ENCODE measurements at regions not wholly inside any gene's neighbourhood (a gene's known extent, or its start where the extent isn't known, plus 50 kb on each side); places are given as distances from the start of the nearest gene placed in this dataset.

DNA sequence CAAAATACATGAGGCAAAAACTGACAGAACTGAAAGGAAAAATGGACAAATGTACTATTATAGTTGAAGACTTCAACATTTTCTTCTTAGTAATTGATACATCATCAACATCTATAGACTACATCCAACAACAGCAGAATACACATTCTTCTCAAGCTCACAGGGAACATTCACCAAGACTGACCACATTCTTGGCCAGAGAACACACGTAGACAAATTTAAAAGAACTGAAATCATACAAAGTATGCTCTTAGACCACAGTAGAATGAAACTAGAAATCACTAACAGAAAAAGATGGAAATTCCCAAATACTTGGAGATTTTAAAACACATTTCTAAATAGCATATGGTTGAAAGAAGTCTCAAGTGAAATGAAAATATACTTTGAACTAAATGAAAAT lies 55.1 kb upstream of the NSMCE3 start:
- in situ Hi-C loops (cut with HindIII; ENCODE audit: low pct_ligation_motif_present, low pct_unique_long_range_greater_than_20kb, low sequenced_read_pairs), result no loop called here

DNA sequence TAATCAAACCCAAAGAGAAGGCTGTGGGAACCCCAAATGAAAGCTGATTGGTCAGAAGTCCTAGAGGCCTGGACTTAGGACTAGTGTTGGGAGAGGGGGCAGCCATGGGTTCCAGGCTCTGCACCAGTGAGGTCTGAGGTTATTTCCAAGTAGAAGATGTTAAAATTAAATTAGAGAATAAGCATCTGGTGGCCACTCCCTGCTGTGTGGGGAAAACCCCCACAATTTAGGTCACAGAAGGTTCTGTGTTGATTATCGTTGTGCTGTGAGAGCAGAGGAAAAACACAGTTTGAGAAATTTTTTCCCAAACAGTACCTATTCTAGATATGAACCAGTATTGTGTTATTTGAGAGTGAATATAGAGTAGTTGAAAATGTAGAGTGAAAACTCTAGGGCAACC lies 53.9 kb upstream of the NSMCE3 start:
- in situ Hi-C loops (cut with HindIII; ENCODE audit: low pct_ligation_motif_present, low pct_unique_long_range_greater_than_20kb, low sequenced_read_pairs), result no loop called here
- DNase-seq, result no peak

More for the DNA sequence above, 55.1 kb upstream of the NSMCE3 start:
- no peak for DNase-seq

DNA sequence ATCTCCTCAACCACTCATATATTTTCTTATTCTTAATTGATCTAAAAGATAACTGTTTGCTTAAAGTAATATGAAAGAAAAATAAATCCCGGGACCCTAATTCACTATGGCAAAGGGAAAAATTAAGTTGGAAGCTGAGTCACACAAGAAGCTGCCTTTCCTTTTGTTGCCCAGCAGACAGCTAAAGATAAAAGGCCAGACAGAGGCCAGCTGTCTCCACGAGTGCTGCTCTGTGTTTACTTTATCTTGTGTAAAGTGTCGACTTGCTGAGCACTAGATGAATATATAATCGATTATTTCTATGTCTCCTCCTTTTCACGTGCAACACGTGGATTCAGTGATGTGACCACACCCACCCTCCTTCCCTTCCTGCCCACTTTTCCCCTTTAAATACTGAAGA lies 52.8 kb upstream of the NSMCE3 start:
- in situ Hi-C loops (cut with HindIII; ENCODE audit: low pct_ligation_motif_present, low pct_unique_long_range_greater_than_20kb, low sequenced_read_pairs), result no loop called here
- DNase-seq, result no peak

DNA sequence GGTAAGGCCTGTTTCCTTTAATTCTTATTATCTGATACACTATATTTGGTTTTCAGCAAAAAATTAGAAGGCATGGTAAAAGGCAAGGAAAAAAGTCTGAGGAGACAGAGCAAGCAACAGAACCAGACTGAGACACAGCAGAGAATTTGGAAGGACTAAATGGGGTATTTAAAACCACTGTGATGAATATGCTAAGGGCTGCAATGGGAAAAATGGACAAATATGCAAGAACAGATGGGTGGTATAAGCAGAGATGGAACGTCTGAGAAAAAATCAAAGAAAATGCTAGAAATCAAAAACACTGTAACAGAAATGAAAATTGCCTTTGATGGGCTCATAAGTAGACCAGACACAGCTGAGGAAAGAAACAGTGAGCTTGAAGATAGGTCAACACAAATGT lies 50.8 kb upstream of the NSMCE3 start:
- no peak for DNase-seq
- in situ Hi-C loops (cut with HindIII; ENCODE audit: low pct_ligation_motif_present, low pct_unique_long_range_greater_than_20kb, low sequenced_read_pairs), result no loop called here

DNA sequence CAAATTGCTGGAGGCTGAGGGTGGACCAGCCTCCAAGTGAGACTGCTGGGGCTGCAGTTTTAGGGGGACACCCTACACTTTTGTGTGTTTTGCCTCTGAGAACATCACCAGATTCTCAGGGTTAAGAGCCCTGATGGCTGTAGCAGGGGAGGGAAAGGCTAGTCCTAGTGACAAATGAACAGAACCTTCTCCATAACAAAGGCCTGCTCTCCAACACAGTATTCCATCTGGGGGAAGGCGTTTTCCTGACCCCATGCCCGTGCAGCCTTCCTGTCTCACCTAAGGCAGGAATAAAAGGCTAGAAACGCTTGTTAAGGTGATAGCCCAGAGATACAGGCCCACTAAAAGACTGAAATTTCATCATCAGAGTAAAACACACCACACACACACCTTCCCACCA lies 50.2 kb upstream of the NSMCE3 start:
- in situ Hi-C loops (cut with HindIII; ENCODE audit: low pct_ligation_motif_present, low pct_unique_long_range_greater_than_20kb, low sequenced_read_pairs), result no loop called here

More for the DNA sequence above, 50.2 kb upstream of the NSMCE3 start:
- no peak for DNase-seq

All from ACHN (cell line).